A549 (cell line): ENCODE measurements at regions not wholly inside any gene's neighbourhood (a gene's known extent, or its start where the extent isn't known, plus 50 kb on each side); places are given as distances from the start of the nearest gene placed in this dataset.

ENCODE experiments used
- ATAC-seq, 2 experiments: fragments of 200-7000 bp in 1 of 2; fragments of >200 bp in 1 of 2; cut with Nextera tagmentation in 1 of 2; cut with Tn5 transposase in 1 of 2; 3 replicates each; pipeline versions ENCODE4 v1.8.0 to v1.9.1; 2018 to 2020; ENCODE audit warnings: mild to moderate bottlenecking in 1 of 2, moderate library complexity in 1 of 2
- CTCF ChIA-PET: fragments of 300-600 bp; sonication (Branson Sonifier 250); formaldehyde crosslinking; extraction: SDS; loops from one replicate; lab custom pipeline; 2021; ENCODE audit warnings: antibody characterized with exemption, inconsistent platforms; lab: Yijun Ruan, JAX
- POLR2A ChIA-PET: fragments of 350-600 bp; formaldehyde crosslinking; extraction: SDS; loops from one replicate; lab custom pipeline; 2021; ENCODE audit warnings: antibody characterized with exemption, inconsistent platforms; lab: Yijun Ruan, JAX
- DNase-seq, 2 experiments: peaks; one replicate each; pipeline versions ENCODE4 v3.0.0 to v3.0.0-alpha.2; 2011 to 2016; ENCODE audit warnings: low read depth in 1 of 2, low spot score in 1 of 2
- FAIRE-seq: peaks from 2 replicates; lab custom pipeline; 2011; peaks lifted over from hg19 to GRCh38; lab: Jason Lieb, UNC
- H3K27ac ChIP-seq, 2 experiments: fragments of >200 bp; sonication (Bioruptor Twin); formaldehyde crosslinking; 3 replicates each; pipeline ENCODE4 v1.5.1; 2016 to 2017
- H3K4me1 ChIP-seq: fragments of >200 bp; sonication (Bioruptor Twin); formaldehyde crosslinking; 3 replicates; pipeline ENCODE4 v1.6.1; 2016
- H3K4me2 ChIP-seq: fragments of >200 bp; sonication (Bioruptor Twin); formaldehyde crosslinking; 3 replicates; pipeline ENCODE4 v1.6.1; 2016
- H3K4me3 ChIP-seq: fragments of >200 bp; sonication (Bioruptor Twin); formaldehyde crosslinking; 3 replicates; pipeline ENCODE4 v1.5.1; 2016
- H3K9me3 ChIP-seq: fragments of >200 bp; sonication (Bioruptor Twin); formaldehyde crosslinking; 3 replicates; pipeline ENCODE4 v1.6.1; 2016
- CEBPB ChIP-seq, 2 experiments: fragments of >200 bp in 1 of 2; sonication (Bioruptor Twin) in 1 of 2; formaldehyde crosslinking in 1 of 2; IDR thresholded peaks; 2 replicates each; pipeline ENCODE4 v1.6.1; 2012 to 2016
- CTCF ChIP-seq: fragments of >200 bp; sonication (Bioruptor Twin); formaldehyde crosslinking; IDR thresholded peaks from 3 replicates; pipeline ENCODE4 v1.5.1; 2016
- EHF ChIP-seq: fragments of 250-450 bp; sonication (Bioruptor Pico); IDR thresholded peaks from 2 replicates; pipeline ENCODE4 v1.5.0; 2020; ENCODE audit warnings: mild to moderate bottlenecking
- FOSL2 ChIP-seq, 2 experiments: fragments of 450-650 bp in 1 of 2; fragments of >200 bp in 1 of 2; sonication (Bioruptor Twin) in 1 of 2; formaldehyde crosslinking; IDR thresholded peaks; 2 replicates each; pipeline versions ENCODE4 v1.5.0 to v1.6.1; 2016 to 2020; ENCODE audit warnings: mild to moderate bottlenecking in 1 of 2, moderate library complexity in 1 of 2
- HOXA7 ChIP-seq: fragments of 250-450 bp; sonication (Bioruptor Pico); IDR thresholded peaks from 2 replicates; pipeline ENCODE4 v1.5.0; 2020; ENCODE audit warnings: mild to moderate bottlenecking, moderate library complexity
- KDM5A ChIP-seq: fragments of 200-600 bp; sonication (generic); IDR thresholded peaks from 2 replicates; pipeline ENCODE4 v1.6.1; 2016; ENCODE audit warnings: antibody characterized with exemption, mild to moderate bottlenecking
- MAZ ChIP-seq: fragments of 150-350 bp; IDR thresholded peaks from 2 replicates; pipeline ENCODE4 v1.6.1; 2014; ENCODE audit warnings: antibody characterized with exemption, low read depth, low read length, borderline replicate concordance
- NFE2L2 ChIP-seq: fragments of 150-350 bp; conservative IDR thresholded peaks from 2 replicates; pipeline ENCODE4 v1.6.1; 2014; ENCODE audit warnings: low read length
- RCOR1 ChIP-seq: fragments of 150-350 bp; IDR thresholded peaks from 2 replicates; pipeline ENCODE4 v1.6.1; 2014; ENCODE audit warnings: antibody characterized with exemption, low read length, low read depth
- RFX5 ChIP-seq: fragments of 450-650 bp; IDR thresholded peaks from 2 replicates; pipeline ENCODE4 v1.7.1; 2014; ENCODE audit warnings: antibody characterized with exemption, mild to moderate bottlenecking, moderate library complexity
- RNF2 ChIP-seq: fragments of 200-600 bp; sonication (generic); IDR thresholded peaks from 2 replicates; pipeline ENCODE4 v1.6.1; 2016; ENCODE audit warnings: low read depth, mild to moderate bottlenecking, antibody characterized with exemption, moderate library complexity, borderline replicate concordance
- USF2 ChIP-seq: fragments of 450-650 bp; IDR thresholded peaks from 2 replicates; pipeline ENCODE4 v1.6.1; 2014; ENCODE audit warnings: antibody characterized with exemption
- small RNA-seq, 6 experiments: library from RNA; depleted of rRNA; stranded (forward); fragments of <200 nt; gene quantifications; one replicate each; pipeline ENCODE3, GENCODE V24; 2012

- ChIA-PET CTCF (no interaction called here), POLR2A (no interaction called here)
- Histone ChIP-seq H3K4me3 (no peak overlapping the region), H3K4me2 (no peak overlapping the region), H3K4me1 (no peaks in the 10 kb centered on the region), H3K27ac (no peak overlapping the region), H3K9me3 (no peaks in the 10 kb centered on the region)
- TF ChIP-seq RNF2 (no peak), RFX5 (no peak), CEBPB (IDR thresholded peaks at IDR 0.05) (no peak), MAZ (no peak), KDM5A (no peak), RCOR1 (no peak), USF2 (no peak), EHF (no peak), NFE2L2 (no peak), FOSL2 (IDR thresholded peaks at IDR 0.05) (no peak), FOSL2 (CRISPR knock-in tag; IDR thresholded peaks at IDR 0.05) (no peak), HOXA7 (no peak), CTCF (no peak)
- FAIRE-seq (no peak), DNase-seq (no peak), ATAC-seq (no peak)
Measured at GRCh38 chr18:66655407-66655806, 51.5 kb upstream of the CDH19 start.

Small RNAs in the stretch of these regions (small RNA-seq; reads per million reads assigned to genes)
- gene AC091042.1 (0 reads per million in 6 experiments), gene MIR5011 (0 reads per million in 6 experiments), gene RNU6-1037P (0 to 0.52 (median 0) reads per million in 6 experiments), gene RPL31P9 (0 reads per million in 6 experiments)
